NCI-H2196 treated with DMSO at 0.1 percent for 48 hours (cell line): ENCODE measurements at regions not wholly inside any gene's neighbourhood (a gene's known extent, or its start where the extent isn't known, plus 50 kb on each side); places are given as distances from the start of the nearest gene placed in this dataset.
"Not testable (repeated sequence)": the region's sequence is repeated elsewhere in the genome, so short reads cannot be mapped to it uniquely, and the experiment has no call there.

Source experiments
- DNase-seq: peaks from one replicate; lab custom pipeline; 2025; ENCODE audit not compliant: unreplicated experiment; lab: John Stamatoyannopoulos, UW

GRCh38 chr1:228846952-228847351 is 111.7 kb downstream of the RHOU start:
- DNase-seq: no peak

- DNase-seq: not testable (repeated sequence)
Observed at GRCh38 chr1:228847451-228847850, 112.2 kb downstream of the RHOU start.

- DNase-seq: no peak
Observed at GRCh38 chr1:228848406-228848805, 113.1 kb downstream of the RHOU start.

- peak; percentile 9 for DNase-seq
Observed at GRCh38 chr1:228849011-228849541, 113.8 kb downstream of the RHOU start.

- no peak for DNase-seq
Observed at GRCh38 chr1:228850141-228851100, 115.1 kb downstream of the RHOU start.

- no peak for DNase-seq
Observed at GRCh38 chr1:228851193-228851592, 115.9 kb downstream of the RHOU start.

GRCh38 chr1:228851618-228852017 is 116.3 kb downstream of the RHOU start:
- DNase-seq: no peak

- DNase-seq: no peak
Observed at GRCh38 chr1:228852024-228852423, 116.7 kb downstream of the RHOU start.

GRCh38 chr1:228852511-228853088 is 117.3 kb downstream of the RHOU start:
- no peak for DNase-seq

GRCh38 chr1:228853191-228853590 is 117.9 kb downstream of the RHOU start:
- DNase-seq: no peak

- no peak for DNase-seq
Observed at GRCh38 chr1:228853637-228854036, 118.4 kb downstream of the RHOU start.

GRCh38 chr1:228854907-228855306 is 119.6 kb downstream of the RHOU start:
- DNase-seq: no peak

GRCh38 chr1:228857611-228858010 is 122.3 kb downstream of the RHOU start:
- DNase-seq: no peak

GRCh38 chr1:228860911-228861831 is 125.9 kb downstream of the RHOU start:
- DNase-seq: no peak

GRCh38 chr1:228861832-228862180 is 126.5 kb downstream of the RHOU start:
- no peak for DNase-seq

- no peak for DNase-seq
Observed at GRCh38 chr1:228862542-228863505, 127.5 kb downstream of the RHOU start.

- DNase-seq: no peak
Observed at GRCh38 chr1:228863776-228864175, 128.5 kb downstream of the RHOU start.

GRCh38 chr1:228865627-228866330 is 130.5 kb downstream of the RHOU start:
- DNase-seq: no peak

GRCh38 chr1:228866468-228866867 is 131.2 kb downstream of the RHOU start:
- DNase-seq: no peak
